ENCODE measurements at regions not wholly inside any gene's neighbourhood (a gene's known extent, or its start where the extent isn't known, plus 50 kb on each side); places are given as distances from the start of the nearest gene placed in this dataset.

- Histone ChIP-seq H3K9me3 (no peaks in the 10 kb centered on the region), H3K27ac (no peak overlapping the region), H3K27me3 (ENCODE audit: low read depth) (no peaks in the 10 kb centered on the region), H3K36me3 (no peaks in the 10 kb centered on the region), H3K4me1 (no peaks in the 10 kb centered on the region), H3K4me3 (no peak overlapping the region)
- intact Hi-C loops (cut with DNase I): no loop called here
- ATAC-seq (no peak), DNase-seq (no peak)
- TF ChIP-seq CTCF (IDR thresholded peaks at IDR 0.05): no peak
Measured at GRCh38 chr5:29949301-29949872, 1244.1 kb upstream of the CDH6 start.

- H3K27ac ChIP-seq: no peak overlapping the region
Measured at GRCh38 chr5:29944327-29944726, 1249.2 kb upstream of the CDH6 start.

GRCh38 chr5:29942089-29942488 lies 1251.4 kb upstream of the CDH6 start:
- H3K27me3 ChIP-seq (ENCODE audit: low read depth): no peaks in the 10 kb centered on the region
- DNase-seq: no peak
- H3K36me3 ChIP-seq: no peaks in the 10 kb centered on the region
- no peak for ATAC-seq
- H3K4me1 ChIP-seq: no peaks in the 10 kb centered on the region
- intact Hi-C loops (cut with DNase I): no loop called here
- no peak overlapping the region for H3K4me3 ChIP-seq
- no peaks in the 10 kb centered on the region for H3K9me3 ChIP-seq
- no peak for TF ChIP-seq CTCF (IDR thresholded peaks at IDR 0.05)
- H3K27ac ChIP-seq: no peak overlapping the region

More at GRCh38 chr5:29944327-29944726, 1249.2 kb upstream of the CDH6 start:
- no peaks in the 10 kb centered on the region for H3K9me3 ChIP-seq
- no peaks in the 10 kb centered on the region for H3K36me3 ChIP-seq
- intact Hi-C loops (cut with DNase I): no loop called here
- ATAC-seq (no peak), DNase-seq (no peak)
- H3K4me1 ChIP-seq: no peaks in the 10 kb centered on the region
- no peak overlapping the region for H3K4me3 ChIP-seq
- H3K27me3 ChIP-seq (ENCODE audit: low read depth): no peaks in the 10 kb centered on the region
- TF ChIP-seq CTCF (IDR thresholded peaks at IDR 0.05): no peak

- H3K27me3 ChIP-seq (ENCODE audit: low read depth): no peaks in the 10 kb centered on the region
- H3K4me1 ChIP-seq: no peaks in the 10 kb centered on the region
- no peak overlapping the region for H3K4me3 ChIP-seq
- H3K36me3 ChIP-seq: no peaks in the 10 kb centered on the region
- no peak for TF ChIP-seq CTCF (IDR thresholded peaks at IDR 0.05)
- intact Hi-C loops (cut with DNase I): no loop called here
- ATAC-seq (no peak), DNase-seq (no peak)
- no peak overlapping the region for H3K27ac ChIP-seq
- H3K9me3 ChIP-seq: no peaks in the 10 kb centered on the region
Measured at GRCh38 chr5:29939988-29940387, 1253.5 kb upstream of the CDH6 start.

GRCh38 chr5:29935371-29935770 lies 1258.1 kb upstream of the CDH6 start:
- no peak for TF ChIP-seq CTCF (IDR thresholded peaks at IDR 0.05)
- H3K4me1 ChIP-seq: no peaks in the 10 kb centered on the region
- H3K9me3 ChIP-seq: no peaks in the 10 kb centered on the region
- no peak for DNase-seq
- intact Hi-C loops (cut with DNase I): no loop called here
- no peak overlapping the region for H3K4me3 ChIP-seq
- no peaks in the 10 kb centered on the region for H3K36me3 ChIP-seq
- no peaks in the 10 kb centered on the region for H3K27me3 ChIP-seq (ENCODE audit: low read depth)
- H3K27ac ChIP-seq: no peak overlapping the region
- no peak for ATAC-seq

GRCh38 chr5:29930316-29930715 lies 1263.2 kb upstream of the CDH6 start:
- H3K4me3 ChIP-seq: no peak overlapping the region
- TF ChIP-seq CTCF (IDR thresholded peaks at IDR 0.05): no peak
- no peaks in the 10 kb centered on the region for H3K4me1 ChIP-seq
- no peaks in the 10 kb centered on the region for H3K27me3 ChIP-seq (ENCODE audit: low read depth)
- DNase-seq: no peak
- H3K27ac ChIP-seq: no peak overlapping the region
- ATAC-seq: no peak
- no peaks in the 10 kb centered on the region for H3K36me3 ChIP-seq
- intact Hi-C loops (cut with DNase I): no loop called here
- H3K9me3 ChIP-seq: no peaks in the 10 kb centered on the region
